Left lobe of liver (tissue), 2 donors: ENCODE measurements at regions not wholly inside any gene's neighbourhood (a gene's known extent, or its start where the extent isn't known, plus 50 kb on each side); places are given as distances from the start of the nearest gene placed in this dataset.
A peak's percentile ranks its signal among the peaks of the same experiment; 100 is the strongest.
"Not testable (repeated sequence)": the region's sequence is repeated elsewhere in the genome, so short reads cannot be mapped to it uniquely, and the experiment has no call there.

Source experiments
- ATAC-seq: fragments of 200-7000 bp; cut with Tn5 transposase; one replicate; pipeline ENCODE4 v1.9.1; 2020; ENCODE audit warnings: mild to moderate bottlenecking, moderate library complexity
- DNase-seq: peaks from one replicate; pipeline ENCODE4 v3.0.0-alpha.2; 2020; ENCODE audit warnings: low spot score
- donor health status: DM: no; HTN: no; CAD: no; lungs with moderate emphysema.
- donor health status: DM: no; HTN: yes; CAD: no.

DNA sequence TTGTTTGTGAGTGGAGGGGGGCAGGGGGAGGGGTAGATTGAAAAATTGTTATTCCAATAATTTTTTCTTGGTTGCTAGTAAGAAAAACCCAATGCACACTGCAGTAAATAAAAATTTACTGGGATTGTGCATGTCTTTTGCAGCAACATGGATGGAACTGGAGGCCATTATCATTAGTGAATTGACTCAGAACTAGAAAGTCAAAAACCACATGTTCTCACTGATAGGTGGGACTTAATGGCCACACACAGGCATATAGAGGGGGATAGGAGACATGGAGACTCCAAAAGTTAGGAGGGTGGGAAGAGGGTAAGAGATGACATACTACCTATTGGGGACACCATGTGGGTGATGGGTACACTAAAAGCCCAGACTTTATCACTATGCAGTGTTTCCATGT, 67.2 kb downstream of the BUB3 start:
- no peak for ATAC-seq
- DNase-seq: no peak

DNA sequence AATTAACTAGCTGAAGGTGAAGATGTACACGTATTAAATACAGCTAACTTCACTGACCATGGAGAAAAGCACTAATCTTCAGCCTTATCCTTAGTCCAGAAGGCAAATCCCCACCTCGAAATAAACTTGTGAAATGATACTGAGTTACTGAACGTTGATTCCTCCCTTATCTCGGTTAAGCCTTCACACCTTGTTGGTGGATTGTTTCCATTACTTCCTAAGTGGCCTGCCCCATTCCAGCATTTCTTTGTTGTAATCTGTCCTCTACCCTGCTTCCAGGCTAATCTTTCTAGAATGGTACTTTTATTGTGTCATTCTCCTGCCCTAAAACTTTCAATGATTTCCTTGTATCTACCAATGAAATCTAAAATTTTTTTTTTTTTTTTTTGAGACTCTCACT, 68.6 kb downstream of the BUB3 start:
- ATAC-seq (no peak), DNase-seq (no peak)

DNA sequence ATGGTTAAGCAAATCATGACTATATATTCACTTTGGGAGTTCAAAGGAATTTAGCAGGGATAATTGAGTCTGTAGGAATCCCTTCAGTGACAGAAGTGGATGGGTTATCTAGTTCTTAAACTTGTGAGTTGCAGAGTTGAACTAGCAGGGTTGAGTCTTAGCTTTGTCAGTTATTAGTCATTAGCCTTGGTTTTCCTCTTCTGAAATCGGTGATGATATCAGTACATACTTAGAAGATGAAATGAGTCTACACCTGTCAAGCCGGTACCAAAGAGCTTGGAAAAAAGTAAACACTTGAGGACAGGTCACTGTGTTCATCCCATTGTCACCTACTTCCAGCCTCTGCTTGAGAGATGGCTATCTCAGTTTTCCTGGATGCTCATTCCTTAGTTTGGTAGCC, 73.5 kb downstream of the BUB3 start:
- ATAC-seq: no peak

DNA sequence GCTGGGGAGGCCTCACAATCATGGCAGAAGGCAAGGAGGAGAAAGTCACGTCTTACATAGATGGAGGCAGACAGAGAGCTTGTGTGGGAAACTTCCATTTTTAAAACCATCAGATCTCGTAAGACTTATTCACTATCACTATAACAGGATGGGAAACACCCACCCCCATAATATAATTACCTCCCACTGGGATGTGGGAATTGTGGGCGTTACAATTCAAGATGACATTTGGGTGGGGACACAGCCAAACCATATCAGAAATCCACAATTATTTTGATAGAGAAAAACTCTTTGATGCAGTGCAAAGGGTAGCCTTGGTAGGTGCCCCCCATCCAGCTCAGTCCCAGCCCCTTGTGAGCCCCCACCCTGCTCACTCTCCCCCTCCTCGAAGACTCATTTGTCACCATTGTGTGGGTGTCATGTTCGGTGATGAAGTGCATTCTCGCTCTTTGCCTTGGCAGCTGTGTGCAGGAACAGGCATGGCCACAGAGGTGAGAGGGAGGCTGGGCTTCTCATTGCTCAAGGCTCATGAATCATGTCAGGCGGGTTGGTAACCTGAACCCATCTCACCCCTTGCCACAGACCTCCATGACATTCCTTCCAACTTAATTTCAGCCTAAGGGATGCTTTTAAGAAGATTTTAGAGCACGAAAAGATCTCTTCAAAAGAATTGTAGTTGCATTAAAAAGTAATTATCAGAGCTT, 75.9 kb downstream of the BUB3 start:
- ATAC-seq (no peak), DNase-seq (no peak)

More for the DNA sequence above, 73.5 kb downstream of the BUB3 start:
- DNase-seq: no peak

DNA sequence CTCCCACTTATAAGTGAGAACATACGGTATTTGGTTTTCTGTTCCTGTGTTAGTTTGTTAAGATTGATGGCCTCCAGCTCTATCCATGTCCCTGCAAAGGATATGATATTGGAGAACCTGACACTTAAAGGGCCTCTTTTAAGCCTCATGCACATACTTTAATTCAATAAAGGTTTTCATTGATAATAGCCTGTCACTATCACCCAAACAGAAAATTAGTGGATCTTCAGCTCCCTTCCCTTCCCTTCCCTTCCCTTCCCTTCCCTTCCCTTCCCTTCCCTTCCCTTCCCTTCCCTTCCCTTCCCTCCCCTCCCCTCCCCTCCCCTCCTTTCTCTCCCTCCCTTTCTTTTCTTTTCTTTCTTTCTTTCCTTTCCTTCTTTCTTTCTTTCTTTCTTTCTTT, 78.7 kb downstream of the BUB3 start:
- not testable (repeated sequence) for ATAC-seq, DNase-seq

DNA sequence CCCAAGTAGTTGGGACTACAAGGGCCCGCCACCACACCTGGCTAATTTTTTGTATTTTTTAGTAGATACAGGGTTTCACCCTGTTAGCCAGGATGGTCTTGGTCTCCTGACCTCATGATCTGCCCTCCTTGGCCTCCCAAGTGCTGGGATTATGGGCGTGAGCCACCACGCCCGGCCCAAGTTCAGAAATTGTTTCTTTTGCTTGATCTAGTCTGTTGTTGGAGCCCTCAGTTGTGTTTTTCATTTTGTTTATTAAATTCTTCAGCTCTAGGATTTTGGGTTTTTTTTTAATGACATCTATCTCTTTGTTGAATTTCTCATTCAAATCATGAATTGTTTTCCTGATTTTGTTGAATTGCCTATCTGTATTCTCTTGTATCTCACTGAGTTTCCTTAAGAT, 80.8 kb downstream of the BUB3 start:
- ATAC-seq, DNase-seq: not testable (repeated sequence)

DNA sequence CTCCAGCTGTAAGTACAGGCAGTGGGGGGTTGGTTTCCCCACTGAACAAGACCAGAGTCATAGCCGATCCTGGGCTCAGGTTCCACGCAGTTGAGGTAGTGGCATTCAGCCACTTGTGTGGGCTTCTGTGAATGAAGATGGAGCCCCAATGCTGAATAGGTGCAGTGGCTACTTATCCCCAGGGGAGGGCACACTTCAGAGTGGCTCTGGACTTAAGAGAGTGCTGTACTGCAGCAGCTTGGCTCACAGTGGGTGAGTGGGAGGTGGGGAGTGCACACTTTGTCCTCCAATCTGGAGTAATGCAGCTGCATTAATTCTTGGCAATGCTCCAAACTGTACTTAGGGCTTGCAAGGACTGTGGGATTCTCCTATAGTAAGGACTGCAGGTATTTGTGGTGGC, 81.9 kb downstream of the BUB3 start:
- DNase-seq (no peak), ATAC-seq (peak; percentile 29)

DNA sequence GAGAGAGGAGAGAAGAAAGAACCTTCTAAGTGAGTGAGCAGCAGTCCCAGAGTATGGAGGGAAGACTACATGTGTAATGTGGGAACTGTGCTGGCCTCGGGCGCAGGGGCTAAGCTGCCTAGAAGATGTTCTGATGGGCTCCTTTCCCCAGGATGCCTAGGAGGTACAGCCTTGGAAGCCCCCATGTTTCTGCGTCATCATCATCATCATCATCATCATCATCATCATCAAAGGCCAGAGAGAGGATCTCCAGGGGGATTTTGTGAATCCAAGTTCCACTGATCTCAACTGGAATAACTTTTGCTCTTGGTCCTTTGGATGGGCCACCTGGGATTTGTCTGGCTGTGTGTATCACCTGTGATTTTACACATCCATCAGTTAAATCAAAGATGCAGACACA, 86.0 kb downstream of the BUB3 start:
- DNase-seq: no peak
- ATAC-seq: no peak

DNA sequence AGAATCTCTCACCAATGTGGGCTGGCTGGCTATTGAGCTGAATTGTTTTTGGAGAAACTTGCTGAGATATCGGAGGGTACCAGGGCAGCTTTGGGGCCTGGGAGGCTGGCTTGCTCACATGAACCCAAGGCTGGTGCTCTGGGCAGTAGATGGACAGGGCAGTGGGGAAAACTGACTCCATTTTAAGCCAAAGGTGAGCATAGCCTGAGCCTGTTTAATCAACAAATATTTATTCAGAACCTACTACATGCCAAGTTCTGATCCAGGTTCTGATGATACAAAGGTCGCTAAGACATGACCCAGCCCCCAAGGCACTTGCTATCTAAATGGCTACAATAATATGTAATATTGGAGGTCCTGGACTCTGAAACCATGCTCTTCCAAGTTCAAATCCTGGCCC, 86.6 kb downstream of the BUB3 start:
- ATAC-seq (peak; percentile 63), DNase-seq (no peak)

DNA sequence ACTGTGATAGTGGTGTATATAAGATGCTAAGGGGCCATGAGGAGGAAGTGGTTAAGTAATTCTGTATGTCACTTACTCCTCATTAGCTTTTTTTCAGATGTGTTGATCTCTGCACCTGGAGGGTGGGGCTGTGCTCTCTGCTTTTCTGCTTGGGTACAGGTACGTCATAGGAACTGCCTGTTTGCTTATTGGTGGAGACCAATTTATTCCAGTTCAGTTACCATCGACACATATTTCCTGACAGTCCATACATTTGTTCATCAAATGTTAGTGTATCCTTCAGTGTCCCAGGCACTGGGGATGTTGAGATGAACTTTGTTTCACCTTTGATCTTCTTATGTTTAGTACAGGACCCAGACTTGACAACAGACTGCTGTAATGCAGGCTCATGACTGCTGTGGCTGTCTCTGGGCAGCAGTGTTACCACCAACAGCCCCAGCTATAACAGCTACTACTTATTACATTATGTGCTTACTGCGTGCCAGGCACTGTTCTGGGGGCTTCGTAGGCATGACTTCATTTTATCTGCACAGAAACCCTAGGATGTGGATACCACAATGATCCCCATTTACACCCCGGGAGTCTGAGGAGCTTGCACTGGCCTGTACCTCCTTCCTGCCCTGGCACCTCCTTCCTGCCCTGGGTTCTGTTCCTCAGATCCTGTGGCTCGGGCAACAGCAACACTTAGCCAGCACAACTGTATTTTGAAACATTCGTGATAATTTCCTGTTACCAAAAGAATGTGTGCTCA, 87.4 kb downstream of the BUB3 start:
- DNase-seq (no peak), ATAC-seq (peak; percentile 73)

DNA sequence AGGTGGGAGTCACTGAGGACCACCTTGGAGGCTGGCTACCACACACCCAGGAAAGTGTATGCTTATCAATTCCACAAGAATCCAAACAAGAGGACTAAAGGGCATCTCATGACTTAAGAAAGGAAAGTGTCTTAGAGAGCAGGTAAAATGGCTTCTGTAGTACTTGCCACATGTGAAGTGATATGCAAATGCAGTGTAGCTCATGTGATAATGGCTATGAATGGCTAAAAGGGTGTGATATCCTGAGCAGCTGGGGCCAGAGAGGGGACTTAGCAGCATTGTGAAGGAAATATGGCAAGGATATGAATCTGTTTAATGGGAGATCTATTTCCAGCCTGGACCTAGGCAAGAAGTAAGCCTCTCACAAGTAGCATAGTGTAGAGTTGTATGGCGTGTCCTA, 90.5 kb downstream of the BUB3 start:
- ATAC-seq (no peak), DNase-seq (no peak)

DNA sequence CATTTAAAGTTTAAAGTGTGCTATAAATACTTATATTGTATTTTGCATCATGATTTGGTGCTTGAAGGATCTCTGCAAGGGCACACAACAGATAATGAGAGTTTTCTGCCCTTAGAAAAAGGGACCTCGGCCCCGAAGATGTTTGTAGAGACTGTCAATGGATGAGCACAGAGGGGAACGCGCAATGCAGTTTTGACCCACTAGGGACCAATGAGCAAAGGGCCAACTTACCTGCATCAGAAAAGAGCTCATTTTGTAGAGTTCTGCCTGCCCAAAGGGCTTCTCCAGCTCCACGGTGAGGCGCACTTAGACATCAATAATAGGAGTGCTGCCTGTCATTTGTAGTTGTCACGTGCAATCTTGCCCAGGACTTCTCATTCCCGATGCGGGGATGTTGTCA, 91.1 kb downstream of the BUB3 start:
- ATAC-seq (no peak), DNase-seq (no peak)

DNA sequence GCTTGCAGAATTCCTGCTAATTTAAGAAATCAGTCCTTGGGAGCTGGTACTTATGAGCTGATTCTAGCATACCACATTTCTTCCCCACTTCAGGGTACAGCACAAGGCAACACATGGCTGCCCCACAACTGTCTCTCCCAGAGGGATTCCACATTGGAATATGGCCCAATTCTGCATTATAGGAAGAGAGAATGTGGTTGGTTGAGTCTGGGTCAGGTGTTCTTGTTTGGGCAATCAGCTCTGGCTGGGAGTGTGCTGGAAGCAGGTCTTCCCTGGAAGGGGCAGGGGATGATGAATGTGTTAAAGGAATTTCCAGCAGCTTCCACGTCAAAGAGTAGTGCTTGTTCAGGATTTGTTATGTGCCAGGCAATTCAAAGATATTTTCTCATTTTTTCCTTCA, 95.7 kb downstream of the BUB3 start:
- DNase-seq: no peak
- ATAC-seq: no peak

DNA sequence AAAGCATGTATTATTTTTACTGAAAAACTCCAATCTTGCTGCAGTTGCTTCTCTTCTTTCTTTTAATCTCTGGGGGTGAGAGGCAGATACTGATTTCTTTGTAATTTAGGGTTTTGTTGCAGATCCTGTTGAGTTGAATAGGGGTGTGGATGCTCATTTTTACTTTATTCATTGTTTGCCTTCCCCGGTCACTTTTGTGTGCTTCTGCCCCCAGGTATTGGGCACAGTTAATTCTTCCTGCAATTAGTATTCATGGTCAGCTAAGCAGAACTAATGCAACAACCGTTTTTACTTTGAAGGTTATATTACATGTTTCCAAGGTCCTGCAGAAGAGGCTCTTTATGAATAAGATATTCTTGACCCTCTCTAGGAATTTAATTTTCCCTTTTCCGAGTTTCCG, 96.4 kb downstream of the BUB3 start:
- DNase-seq: no peak
- ATAC-seq: no peak

DNA sequence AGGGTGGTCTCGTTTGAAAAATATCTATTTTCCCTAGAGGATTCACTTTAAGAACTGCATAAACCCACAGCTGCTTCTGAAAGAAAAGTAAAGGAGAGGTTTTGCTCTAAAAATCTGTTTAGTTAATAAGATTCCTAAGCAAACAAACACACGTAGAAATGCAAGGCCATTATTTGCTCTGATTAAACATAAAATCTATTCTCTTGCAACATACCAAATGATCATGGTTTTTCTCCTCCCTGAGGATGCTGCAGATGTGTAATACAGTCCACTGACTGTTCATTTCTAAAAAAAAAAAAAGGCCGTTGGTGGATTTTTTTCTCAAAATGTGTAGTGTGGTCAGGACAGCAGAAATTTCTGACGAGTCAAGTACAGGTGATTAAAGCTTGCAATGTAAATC, 98.6 kb downstream of the BUB3 start:
- DNase-seq (no peak), ATAC-seq (peak; percentile 66)

DNA sequence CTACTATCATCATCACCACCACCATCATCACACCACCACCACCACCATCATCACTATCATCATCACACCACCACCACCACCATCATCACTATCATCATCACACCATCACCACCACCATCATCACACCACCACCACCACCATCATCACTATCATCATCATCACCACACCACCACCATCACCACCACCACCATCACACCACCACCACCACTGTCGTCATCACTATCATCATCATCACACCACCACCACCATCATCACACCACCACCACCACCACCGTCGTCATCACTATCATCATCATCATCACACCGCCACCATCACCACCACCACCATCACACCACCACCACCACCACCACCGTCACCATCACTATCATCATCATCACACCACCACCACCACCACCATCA, 100.1 kb downstream of the BUB3 start:
- not testable (repeated sequence) for DNase-seq, ATAC-seq

DNA sequence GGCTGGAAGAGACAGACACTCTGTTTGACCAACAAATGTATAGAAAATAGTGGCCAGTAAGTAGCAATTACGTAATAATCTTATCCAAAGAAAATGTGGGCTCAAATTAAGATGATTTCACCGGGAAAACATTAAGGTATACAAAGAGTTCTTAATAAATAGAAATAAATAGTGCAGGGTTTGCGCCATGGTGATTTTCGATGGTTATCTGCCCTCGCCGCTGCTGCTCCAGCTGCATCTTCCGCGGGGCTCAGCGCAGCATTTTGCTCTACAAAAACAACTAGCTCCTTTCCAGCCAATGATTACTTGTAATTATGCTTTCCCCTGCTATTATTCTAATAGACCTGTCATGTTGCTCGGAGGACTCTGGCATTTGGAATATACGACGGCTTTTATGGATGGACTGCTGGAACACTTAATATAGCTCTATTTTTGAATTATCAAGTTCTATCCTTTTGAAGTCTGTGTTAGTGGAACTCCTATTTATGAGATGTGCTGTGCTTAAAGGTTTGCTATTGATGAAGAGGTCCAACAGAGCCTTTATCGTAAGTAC, 103.8 kb downstream of the BUB3 start:
- DNase-seq: no peak
- no peak for ATAC-seq

DNA sequence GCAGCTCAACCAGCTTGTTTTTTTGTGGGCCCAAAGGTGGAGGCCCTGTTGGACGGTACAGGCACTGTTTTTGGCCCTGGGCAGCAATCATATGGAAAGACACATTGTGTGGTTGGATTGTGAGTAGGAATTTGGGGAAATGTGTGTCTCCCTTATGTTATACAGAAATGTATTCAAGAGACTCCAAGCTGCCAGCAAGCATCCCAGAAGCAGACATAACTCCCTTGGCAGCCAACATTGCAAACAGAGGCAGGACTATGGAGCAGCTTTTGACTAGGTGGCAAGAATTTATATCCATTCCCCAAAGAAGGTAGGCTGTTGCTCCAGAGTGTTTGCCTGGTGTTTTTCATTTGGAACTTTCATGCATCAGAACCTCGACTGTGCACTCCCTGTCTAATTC, 104.9 kb downstream of the BUB3 start:
- DNase-seq (no peak), ATAC-seq (no peak)

DNA sequence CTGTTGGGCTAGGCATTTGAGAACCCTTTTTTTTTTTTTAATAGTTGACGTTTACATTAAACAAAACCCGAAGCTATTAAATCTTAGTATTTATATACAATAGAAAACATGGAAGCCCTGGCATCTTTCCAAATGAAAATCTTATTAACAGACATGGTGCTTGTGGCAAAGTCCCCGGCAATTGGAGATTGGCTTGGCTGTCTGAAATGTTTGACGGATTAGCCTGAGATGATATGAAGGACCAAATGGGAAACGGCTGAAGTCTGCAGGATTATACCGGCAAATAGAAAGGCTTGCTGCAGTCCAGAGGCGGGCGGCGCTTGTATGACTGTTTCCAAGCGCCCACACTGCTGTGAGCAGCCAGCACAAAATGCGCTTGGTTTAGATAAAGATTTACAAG, 105.6 kb downstream of the BUB3 start:
- DNase-seq (no peak), ATAC-seq (no peak)

DNA sequence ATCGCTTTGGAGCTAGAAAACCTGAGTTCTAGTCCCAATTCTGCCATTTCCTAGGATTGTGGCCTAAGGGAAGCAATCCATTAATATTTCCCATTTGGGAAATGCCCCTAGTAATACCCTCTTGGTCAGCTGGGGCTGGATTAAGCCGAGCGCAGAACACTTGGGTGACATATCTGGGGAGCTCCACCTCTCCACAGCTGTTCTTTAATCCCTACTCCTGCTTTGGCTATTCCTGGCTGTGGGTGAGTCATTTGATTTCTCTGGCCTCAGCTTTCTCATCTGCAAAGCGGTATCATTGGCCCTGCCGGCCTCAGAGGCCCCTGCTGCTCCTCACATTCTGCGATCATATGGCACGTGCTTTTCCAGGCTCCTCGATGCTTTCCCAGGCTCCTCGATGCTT, 108.3 kb downstream of the BUB3 start:
- ATAC-seq (no peak), DNase-seq (no peak)

DNA sequence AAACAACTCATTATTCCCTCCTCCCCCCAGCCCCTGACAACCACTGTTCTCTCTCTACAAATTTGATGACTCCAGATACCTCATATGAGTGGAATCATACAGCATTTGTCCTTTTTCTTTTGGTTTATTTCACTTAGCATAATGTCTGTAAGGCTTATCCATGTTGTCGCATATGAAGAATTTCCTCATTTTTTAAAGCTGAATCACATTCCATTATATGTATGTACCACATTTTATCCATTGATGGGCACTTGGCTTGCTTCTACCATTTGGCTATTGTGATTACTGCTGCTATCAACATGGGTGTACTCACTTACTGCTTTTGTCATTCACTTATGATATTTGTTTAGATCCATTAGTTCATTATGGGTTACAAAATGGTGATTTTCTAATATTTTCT, 112.8 kb downstream of the BUB3 start:
- ATAC-seq: no peak
- no peak for DNase-seq

DNA sequence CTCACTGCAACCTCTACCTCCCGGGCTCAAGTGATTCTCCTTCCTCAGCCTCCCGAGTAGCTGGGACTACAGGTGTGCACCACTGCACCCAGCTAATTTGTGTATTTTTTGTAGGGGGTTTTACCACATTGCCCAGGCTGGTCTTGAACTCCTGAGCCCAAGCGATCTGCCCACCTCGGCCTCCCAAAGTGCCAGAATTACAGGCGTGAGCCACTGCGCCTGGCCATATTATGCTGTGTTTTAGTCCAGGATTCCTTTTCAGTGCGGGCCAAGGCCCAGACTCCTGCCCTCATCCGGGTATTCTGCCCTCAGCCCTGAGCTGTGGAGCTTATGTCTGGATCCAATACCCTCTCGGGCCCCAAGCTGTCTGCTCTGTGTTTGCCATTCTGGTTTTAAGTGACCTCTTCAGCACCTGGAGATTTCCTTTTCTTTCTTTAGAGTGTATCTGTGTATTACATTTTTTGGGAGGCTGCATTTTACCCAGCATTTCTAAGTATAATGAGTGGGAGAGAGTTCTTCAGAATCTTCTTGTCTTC, 114.9 kb downstream of the BUB3 start:
- no peak for ATAC-seq
- DNase-seq: no peak
